K562 (cell line): ENCODE measurements at regions not wholly inside any gene's neighbourhood (a gene's known extent, or its start where the extent isn't known, plus 50 kb on each side); places are given as distances from the start of the nearest gene placed in this dataset.

Experiments used
- HMG20A ChIP-seq: fragments of 450-650 bp; formaldehyde crosslinking; conservative IDR thresholded peaks from 2 replicates; pipeline ENCODE4 v1.4.0; 2020; ENCODE audit warnings: mild to moderate bottlenecking, mixed read lengths
- HNRNPLL ChIP-seq: fragments of 200-400 bp; formaldehyde crosslinking; IDR thresholded peaks from 2 replicates; pipeline ENCODE4 v1.6.1; 2017; ENCODE audit warnings: low read length, low read depth, mild to moderate bottlenecking; ENCODE audit not compliant: poor library complexity, severe bottlenecking
- IRF2 ChIP-seq: sonication (generic); formaldehyde crosslinking; IDR thresholded peaks from 2 replicates; pipeline ENCODE4 v1.8.1; 2022; ENCODE audit warnings: mild to moderate bottlenecking, missing genetic modification reagents
- KAT7 ChIP-seq: sonication (generic); formaldehyde crosslinking; IDR thresholded peaks from 2 replicates; pipeline ENCODE4 v1.8.0; 2022; ENCODE audit warnings: missing genetic modification reagents, mild to moderate bottlenecking, borderline replicate concordance
- KHSRP ChIP-seq: fragments of 450-650 bp; IDR thresholded peaks from 2 replicates; pipeline ENCODE4 v1.6.1; 2017
- MBD2 ChIP-seq: sonication (generic); IDR thresholded peaks from 2 replicates; pipeline ENCODE4 v1.6.1; 2016; ENCODE audit warnings: low read depth, borderline replicate concordance
- POLR2AphosphoS2 ChIP-seq: IDR thresholded peaks from 2 replicates; pipeline ENCODE4 v1.6.1; 2012; ENCODE audit warnings: low read length, improper control_type of control experiment
- STAT5B ChIP-seq: fragments of 250-450 bp; sonication (Bioruptor Pico); IDR thresholded peaks from 2 replicates; pipeline ENCODE4 v1.8.0; 2021; ENCODE audit warnings: mild to moderate bottlenecking, inconsistent platforms
- U2AF2 ChIP-seq: fragments of 200-400 bp; formaldehyde crosslinking; optimal IDR thresholded peaks from 2 replicates; pipeline ENCODE3; 2017; ENCODE audit warnings: low read depth, mild to moderate bottlenecking, low read length
- ZFPM2 ChIP-seq: fragments of 250-450 bp; sonication (Bioruptor Pico); IDR thresholded peaks from 2 replicates; pipeline ENCODE4 v1.5.1; 2022; ENCODE audit warnings: mild to moderate bottlenecking
- ZNF184 ChIP-seq: sonication (generic); formaldehyde crosslinking; IDR thresholded peaks from 2 replicates; pipeline ENCODE4 v1.5.0; 2020; ENCODE audit warnings: missing genetic modification reagents
- ZNF76 ChIP-seq: fragments of 250-450 bp; sonication (Bioruptor Pico); IDR thresholded peaks from 2 replicates; pipeline ENCODE4 v1.4.0; 2020; ENCODE audit warnings: mild to moderate bottlenecking, moderate library complexity, borderline replicate concordance
- ZNF77 ChIP-seq: fragments of 250-450 bp; sonication (Bioruptor Pico); IDR thresholded peaks from 2 replicates; pipeline ENCODE4 v1.5.0; 2020
- TF ChIP-seq, protein P1 (sequence below): fragments of 450-650 bp; IDR thresholded peaks from 2 replicates; pipeline ENCODE4 v1.6.1; 2017; ENCODE audit warnings: antibody characterized with exemption
- TF ChIP-seq, protein P2 (sequence below), 3 experiments: fragments of 200-800 bp in 1 of 3; sonication (Bioruptor generic) in 1 of 3; sonication (generic) in 1 of 3; formaldehyde crosslinking in 1 of 3; IDR thresholded peaks; 2 replicates each; pipeline versions ENCODE4 v1.6.1 to v1.8.0; 2016 to 2022; ENCODE audit warnings: mild to moderate bottlenecking in 2 of 3, missing compliant biosample characterization in 2 of 3, missing genetic modification characterization in 2 of 3, missing genetic modification reagents in 1 of 3
- TF ChIP-seq, protein P3 (sequence below), 2 experiments: fragments of 450-650 bp in 1 of 2; sonication (generic) in 1 of 2; formaldehyde crosslinking in 1 of 2; IDR thresholded peaks; 2 replicates each; pipeline versions ENCODE4 v1.7.1 to v1.9.0; 2016 to 2022; ENCODE audit warnings: inconsistent platforms in 1 of 2, mild to moderate bottlenecking in 1 of 2, missing genetic modification reagents in 1 of 2

DNA sequence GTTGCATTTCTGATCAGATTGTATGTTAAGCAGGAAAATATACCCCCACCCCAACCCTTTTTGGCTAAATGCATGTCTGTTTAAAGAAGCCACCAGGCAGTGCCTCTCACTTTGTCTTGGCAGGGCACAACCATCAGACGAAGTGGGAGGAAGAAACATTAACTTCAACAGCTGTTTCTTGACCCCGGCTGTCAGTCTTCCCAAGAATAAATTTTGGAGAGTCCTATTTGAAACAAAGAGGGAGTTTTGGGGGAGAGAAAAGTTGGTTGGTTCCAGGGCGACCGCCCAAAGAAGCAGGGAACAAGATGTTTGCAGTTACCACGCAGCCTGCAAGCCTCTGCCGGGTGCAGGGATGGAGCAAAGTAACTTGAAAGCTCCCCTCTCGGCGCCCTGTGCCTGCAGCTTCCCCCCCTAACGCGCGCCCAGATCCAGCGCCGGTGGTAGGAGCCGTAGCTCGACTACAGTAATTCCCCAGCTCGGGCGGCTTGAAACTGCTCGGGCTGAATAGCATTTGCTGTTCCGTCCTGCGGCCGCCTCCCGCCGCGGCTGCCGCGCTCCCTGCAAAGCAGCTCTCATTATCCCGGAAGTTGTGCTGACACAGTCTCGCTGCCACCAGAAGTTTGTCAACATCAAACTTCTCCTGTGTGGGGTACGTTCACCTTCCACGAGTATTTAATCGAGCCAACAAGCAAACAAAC lies 100.7 kb upstream of the SSBP2 start (continued):
- TF ChIP-seq KAT7 (CRISPR knock-in tag) = no peak
- peak; percentile 78 for TF ChIP-seq MBD2
- no peak for TF ChIP-seq POLR2AphosphoS2
- no peak for TF ChIP-seq IRF2
- TF ChIP-seq ZFPM2 = no peak
- no peak for TF ChIP-seq ZNF184
- TF ChIP-seq, protein P1, sequence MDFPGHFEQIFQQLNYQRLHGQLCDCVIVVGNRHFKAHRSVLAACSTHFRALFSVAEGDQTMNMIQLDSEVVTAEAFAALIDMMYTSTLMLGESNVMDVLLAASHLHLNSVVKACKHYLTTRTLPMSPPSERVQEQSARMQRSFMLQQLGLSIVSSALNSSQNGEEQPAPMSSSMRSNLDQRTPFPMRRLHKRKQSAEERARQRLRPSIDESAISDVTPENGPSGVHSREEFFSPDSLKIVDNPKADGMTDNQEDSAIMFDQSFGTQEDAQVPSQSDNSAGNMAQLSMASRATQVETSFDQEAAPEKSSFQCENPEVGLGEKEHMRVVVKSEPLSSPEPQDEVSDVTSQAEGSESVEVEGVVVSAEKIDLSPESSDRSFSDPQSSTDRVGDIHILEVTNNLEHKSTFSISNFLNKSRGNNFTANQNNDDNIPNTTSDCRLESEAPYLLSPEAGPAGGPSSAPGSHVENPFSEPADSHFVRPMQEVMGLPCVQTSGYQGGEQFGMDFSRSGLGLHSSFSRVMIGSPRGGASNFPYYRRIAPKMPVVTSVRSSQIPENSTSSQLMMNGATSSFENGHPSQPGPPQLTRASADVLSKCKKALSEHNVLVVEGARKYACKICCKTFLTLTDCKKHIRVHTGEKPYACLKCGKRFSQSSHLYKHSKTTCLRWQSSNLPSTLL = no peak
- no peak for TF ChIP-seq HMG20A (CRISPR knock-in tag)
- TF ChIP-seq, protein P2, sequence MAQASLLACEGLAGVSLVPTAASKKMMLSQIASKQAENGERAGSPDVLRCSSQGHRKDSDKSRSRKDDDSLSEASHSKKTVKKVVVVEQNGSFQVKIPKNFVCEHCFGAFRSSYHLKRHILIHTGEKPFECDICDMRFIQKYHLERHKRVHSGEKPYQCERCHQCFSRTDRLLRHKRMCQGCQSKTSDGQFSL (CRISPR knock-in tag; IDR thresholded peaks at IDR 0.05) = peak; percentile 91
- TF ChIP-seq, protein P2 (tag; IDR thresholded peaks at IDR 0.05) = peak in 1 of 2 experiments; percentile 87; a peak in 1 of 4 replicates
- TF ChIP-seq, protein P3, sequence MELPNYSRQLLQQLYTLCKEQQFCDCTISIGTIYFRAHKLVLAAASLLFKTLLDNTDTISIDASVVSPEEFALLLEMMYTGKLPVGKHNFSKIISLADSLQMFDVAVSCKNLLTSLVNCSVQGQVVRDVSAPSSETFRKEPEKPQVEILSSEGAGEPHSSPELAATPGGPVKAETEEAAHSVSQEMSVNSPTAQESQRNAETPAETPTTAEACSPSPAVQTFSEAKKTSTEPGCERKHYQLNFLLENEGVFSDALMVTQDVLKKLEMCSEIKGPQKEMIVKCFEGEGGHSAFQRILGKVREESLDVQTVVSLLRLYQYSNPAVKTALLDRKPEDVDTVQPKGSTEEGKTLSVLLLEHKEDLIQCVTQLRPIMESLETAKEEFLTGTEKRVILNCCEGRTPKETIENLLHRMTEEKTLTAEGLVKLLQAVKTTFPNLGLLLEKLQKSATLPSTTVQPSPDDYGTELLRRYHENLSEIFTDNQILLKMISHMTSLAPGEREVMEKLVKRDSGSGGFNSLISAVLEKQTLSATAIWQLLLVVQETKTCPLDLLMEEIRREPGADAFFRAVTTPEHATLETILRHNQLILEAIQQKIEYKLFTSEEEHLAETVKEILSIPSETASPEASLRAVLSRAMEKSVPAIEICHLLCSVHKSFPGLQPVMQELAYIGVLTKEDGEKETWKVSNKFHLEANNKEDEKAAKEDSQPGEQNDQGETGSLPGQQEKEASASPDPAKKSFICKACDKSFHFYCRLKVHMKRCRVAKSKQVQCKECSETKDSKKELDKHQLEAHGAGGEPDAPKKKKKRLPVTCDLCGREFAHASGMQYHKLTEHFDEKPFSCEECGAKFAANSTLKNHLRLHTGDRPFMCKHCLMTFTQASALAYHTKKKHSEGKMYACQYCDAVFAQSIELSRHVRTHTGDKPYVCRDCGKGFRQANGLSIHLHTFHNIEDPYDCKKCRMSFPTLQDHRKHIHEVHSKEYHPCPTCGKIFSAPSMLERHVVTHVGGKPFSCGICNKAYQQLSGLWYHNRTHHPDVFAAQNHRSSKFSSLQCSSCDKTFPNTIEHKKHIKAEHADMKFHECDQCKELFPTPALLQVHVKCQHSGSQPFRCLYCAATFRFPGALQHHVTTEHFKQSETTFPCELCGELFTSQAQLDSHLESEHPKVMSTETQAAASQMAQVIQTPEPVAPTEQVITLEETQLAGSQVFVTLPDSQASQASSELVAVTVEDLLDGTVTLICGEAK (IDR thresholded peaks at IDR 0.05) = no peak
- TF ChIP-seq, protein P3 (CRISPR knock-in tag; IDR thresholded peaks at IDR 0.05) = no peak
- no peak for TF ChIP-seq STAT5B (CRISPR knock-in tag)
- TF ChIP-seq ZNF77 (CRISPR knock-in tag) = no peak
- peak; percentile 23 for TF ChIP-seq HNRNPLL
- no peak for TF ChIP-seq U2AF2
- TF ChIP-seq ZNF76 (CRISPR knock-in tag) = no peak; the same call in 1 of the 2 replicates
- no peak for TF ChIP-seq KHSRP
